SW480 (cell line): ENCODE measurements at regions not wholly inside any gene's neighbourhood (a gene's known extent, or its start where the extent isn't known, plus 50 kb on each side); places are given as distances from the start of the nearest gene placed in this dataset.
A peak's percentile ranks its signal among the peaks of the same experiment; 100 is the strongest.
"Not testable (repeated sequence)": the region's sequence is repeated elsewhere in the genome, so short reads cannot be mapped to it uniquely, and the experiment has no call there.

ENCODE experiments used
- DNase-seq: peaks from one replicate; pipeline ENCODE4 v3.0.0-alpha.2; 2016; ENCODE audit warnings: low spot score

DNA sequence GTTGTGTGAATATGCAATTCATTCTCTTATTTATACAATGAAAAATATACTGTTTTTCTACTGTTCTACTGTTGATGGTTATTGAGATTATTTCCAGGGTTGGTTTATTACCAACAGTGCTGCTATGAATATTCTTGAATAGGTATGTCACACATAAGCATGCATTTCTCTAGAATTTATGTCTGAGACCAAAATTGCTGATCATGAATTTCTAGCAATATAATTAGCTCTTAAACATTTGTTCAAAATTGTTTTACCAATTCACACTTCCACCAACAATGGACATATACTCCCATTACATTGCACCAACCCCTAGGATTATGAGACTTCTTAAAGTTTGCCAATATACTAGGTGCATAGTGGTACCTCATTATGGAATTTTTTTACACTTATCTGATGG is 164.1 kb upstream of the KCNQ5 start:
- DNase-seq: no peak

GRCh38 chr6:72458521-72458920 is 163.3 kb upstream of the KCNQ5 start:
- DNase-seq: no peak

DNA sequence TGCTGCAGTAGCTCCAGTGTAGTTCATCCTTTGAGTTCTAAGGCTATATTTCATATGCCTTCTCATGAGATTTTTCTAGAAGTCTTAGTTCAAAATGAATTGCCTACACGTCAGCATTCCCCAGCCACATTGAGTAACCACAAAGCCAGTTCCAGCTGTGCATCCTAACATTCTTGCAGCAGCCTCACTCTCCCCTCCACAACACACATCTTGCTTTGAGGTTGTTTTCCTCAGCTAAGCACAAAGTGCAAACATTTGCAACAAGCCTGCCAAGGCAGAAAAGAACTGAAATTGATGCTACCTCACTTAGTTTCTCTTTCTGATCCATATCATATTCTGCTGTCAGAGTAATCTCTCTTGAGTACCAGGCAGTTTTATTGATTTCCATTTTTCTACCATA is 160.7 kb upstream of the KCNQ5 start:
- DNase-seq: no peak

GRCh38 chr6:72464246-72464645 is 157.6 kb upstream of the KCNQ5 start:
- no peak for DNase-seq

DNA sequence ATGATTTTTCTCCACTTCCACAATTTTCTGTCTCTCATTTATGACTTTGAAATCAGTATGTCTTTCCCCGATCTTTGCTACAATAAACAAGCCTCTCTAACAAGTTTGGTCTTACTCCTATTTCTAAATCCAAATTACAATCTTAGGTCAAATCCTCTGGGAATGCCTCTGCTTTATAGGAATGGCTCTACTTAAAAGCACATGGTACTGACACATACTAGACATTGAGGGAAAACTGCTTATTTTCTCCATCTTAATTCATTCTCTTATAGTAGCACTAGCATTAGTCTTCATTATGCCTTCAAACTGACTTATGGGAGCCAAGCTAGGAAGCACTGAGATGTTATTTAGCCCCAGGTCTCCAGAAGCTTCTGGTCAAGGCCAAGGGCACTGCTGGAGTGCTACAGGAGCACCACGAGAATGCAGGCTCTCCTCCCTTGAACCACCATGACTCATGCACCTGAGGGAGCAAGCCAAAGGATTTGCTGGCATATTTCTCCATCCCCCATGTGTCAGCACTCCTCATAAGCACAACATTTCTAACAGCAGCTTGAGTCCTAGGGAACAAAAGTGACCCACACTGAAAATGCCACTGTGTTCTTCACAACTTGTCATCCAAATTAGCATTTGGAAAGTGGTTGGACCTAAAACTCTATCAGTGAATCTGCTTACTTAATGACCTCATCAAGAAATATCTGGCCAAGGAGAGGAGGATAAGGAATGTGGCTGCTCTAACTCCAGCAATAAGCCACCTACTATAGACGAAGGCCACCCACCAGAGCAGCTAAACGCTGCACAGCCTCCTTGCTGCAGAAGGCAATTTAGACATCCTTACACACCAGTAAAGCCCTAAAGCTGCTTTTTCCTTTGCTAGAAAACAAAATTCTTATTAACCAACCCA is 156.8 kb upstream of the KCNQ5 start:
- peak; percentile 3 for DNase-seq

DNA sequence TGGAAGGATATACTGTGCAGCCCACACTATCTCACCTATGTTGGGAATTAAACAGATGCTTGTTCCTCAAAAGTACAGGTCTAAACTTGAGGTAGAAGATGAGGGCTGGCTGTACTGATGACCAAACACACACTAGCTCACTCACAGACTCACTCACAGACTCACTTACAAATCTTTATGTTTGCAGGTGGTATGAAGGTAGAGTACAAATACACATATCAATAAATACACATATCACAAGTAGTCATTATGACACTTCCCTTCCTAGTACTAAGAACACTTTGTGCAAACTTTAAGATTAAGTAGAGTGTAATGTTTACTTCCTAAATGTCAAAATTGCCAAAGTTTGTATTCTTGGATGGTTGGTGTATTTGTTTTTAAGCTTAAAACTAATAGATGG is 155.4 kb upstream of the KCNQ5 start:
- no peak for DNase-seq

- DNase-seq: no peak
These were observed 154.8 kb upstream of the KCNQ5 start for GRCh38 chr6:72466971-72467566.

GRCh38 chr6:72469406-72469983 is 152.4 kb upstream of the KCNQ5 start:
- DNase-seq: not testable (repeated sequence)

DNA sequence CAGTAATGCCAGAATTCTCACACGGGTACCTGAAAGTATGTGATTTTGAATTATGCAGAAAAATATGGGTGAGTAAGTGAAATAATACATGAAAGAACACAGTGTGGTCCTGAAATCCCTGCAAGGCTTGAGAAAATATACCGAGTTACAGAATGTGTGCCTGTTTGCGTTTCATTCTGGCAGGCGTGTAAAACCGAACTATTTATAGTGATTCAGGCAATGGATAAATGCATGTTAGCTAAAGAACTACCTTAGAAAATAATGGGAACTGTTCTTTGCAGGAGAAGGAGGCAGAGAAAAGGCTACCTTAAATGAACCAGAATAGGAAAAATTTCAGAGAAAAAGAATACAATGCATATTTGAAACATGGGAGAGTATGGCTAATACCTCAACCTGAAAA is 145.8 kb upstream of the KCNQ5 start:
- no peak for DNase-seq

- DNase-seq: no peak
These were observed 145.2 kb upstream of the KCNQ5 start for GRCh38 chr6:72476646-72477045.

DNA sequence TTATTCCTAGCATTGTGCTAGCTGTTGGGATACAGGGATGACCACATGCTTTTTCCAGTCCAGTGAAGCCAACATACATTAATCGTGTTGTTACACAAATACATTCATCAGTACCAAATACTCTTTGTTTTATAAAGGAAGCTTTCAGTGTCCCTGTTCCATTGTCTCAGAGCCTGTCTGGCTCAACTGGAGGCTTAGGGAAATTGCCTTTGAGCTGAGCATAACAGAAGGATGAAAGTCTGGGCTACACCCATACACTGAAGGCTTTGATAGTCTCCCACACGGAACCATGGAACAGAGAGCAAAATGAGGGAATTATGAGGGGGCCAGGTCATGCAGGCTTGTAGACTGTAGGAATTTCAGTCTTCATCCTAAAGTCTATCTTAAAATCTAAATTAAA is 126.4 kb upstream of the KCNQ5 start:
- DNase-seq: no peak

DNA sequence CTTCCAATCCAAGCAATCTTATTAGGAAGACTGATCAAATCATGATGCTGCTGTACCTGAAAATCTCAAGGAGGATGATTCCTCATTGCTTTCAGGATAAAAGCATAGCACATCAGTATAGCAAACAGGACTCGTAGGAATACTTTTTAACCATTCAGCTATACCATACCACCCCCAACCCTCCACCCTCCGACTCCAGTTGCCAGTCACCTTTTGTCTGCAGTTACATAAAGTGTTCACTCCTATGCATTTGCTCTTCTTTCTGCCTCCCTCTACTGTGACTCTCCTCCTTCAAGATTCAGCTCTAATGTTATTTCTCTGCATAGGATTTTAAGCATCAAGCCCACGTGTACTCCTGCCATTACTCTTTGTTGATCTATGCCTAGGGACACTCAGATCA is 124.7 kb upstream of the KCNQ5 start:
- no peak for DNase-seq

DNA sequence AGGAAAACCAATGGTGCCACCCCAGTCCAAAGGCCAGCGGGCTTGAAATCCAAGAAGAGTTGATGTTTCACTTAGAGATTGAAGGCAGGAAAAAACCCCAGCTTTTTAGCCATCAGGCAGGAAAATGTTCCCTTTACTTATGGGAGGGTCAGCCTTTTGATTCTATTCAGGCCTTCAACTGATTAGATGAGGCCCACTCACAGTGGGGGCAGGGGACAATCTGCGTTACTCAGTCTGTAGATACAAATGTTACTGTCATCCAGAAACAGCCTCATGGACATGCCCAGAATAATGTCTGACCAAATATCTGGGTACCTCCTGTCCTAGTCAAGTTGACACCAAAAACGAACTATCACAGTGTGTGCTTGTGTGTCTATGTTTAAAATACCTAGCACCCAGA is 121.2 kb upstream of the KCNQ5 start:
- no peak for DNase-seq

GRCh38 chr6:72504406-72504805 is 117.5 kb upstream of the KCNQ5 start:
- DNase-seq: no peak

DNA sequence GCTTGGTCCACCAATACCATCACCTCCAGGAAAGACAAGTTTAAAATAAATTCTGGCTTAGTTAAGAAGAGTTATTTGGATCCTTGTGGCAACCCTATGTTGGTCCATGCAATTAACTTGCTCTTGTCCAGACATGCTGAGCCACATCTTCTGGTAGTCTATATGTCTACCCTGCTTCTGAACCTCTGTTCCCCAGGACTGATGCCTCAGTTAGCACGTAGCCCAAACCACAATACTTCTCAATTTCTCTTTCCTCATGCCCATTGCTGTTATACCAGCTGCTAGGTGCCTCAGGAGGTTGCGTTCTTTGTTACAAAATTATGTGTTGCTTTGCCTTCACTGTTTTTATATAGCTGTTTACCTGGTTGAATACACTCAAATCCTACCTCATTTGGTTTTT is 116.4 kb upstream of the KCNQ5 start:
- DNase-seq: no peak

- no peak for DNase-seq
These were observed 102.0 kb upstream of the KCNQ5 start for GRCh38 chr6:72519871-72520270.

GRCh38 chr6:72521684-72522083 is 100.2 kb upstream of the KCNQ5 start:
- DNase-seq: no peak

GRCh38 chr6:72522735-72523141 is 99.1 kb upstream of the KCNQ5 start:
- no peak for DNase-seq

GRCh38 chr6:72524011-72524645 is 97.7 kb upstream of the KCNQ5 start:
- DNase-seq: peak; percentile 11

DNA sequence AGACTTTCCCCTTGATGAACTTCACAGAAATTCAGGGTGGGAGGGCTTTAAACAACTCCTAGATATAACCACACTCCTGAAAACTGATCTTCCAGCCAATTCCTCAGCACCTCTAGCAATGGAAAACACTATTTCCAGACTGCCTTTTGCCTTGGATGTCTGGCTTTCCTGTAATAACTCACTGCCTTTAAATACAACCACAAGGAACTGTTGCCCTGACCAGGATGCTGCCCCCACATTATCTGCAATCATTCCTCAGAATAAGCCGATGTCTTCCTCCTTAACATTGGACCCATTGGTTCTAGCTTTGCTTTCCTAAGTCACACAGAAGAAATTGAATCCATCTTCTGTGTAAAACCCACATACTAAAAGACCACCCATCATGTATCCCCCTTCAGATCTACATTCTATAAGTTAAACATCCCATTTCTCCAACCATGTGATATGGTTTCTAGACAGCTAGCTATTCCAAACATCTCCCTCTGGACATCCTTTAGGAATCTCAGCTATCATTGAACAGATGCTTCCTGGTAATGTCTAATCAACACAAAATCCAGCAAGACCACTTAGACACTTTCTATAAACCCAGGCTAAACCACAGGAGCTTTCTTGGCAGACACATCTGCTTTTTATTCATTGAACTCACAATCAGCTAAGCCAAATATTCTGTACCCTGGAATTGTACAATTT is 95.9 kb upstream of the KCNQ5 start:
- no peak for DNase-seq

GRCh38 chr6:72530152-72530551 is 91.7 kb upstream of the KCNQ5 start:
- no peak for DNase-seq

DNA sequence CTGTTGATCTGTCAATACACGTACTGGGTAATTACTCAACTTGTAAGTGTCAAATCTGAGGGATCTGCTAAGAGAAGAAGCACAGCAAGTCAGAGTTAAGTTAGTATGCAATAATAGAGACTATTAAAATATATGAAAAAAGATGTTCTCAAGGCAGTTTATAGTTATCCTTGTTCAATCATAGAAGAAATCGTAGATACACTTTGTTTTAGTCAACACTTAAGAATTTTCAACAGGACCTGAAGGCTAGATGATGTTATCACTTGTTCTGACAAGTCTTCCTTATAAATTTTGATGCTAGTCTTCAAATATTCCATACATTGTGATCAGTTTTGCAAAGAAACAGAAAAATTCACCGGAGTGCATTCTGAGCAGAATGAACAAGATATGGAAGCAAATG is 91.1 kb upstream of the KCNQ5 start:
- no peak for DNase-seq
